ENCODE measurements at regions not wholly inside any gene's neighbourhood (a gene's known extent, or its start where the extent isn't known, plus 50 kb on each side); places are given as distances from the start of the nearest gene placed in this dataset.

DNA sequence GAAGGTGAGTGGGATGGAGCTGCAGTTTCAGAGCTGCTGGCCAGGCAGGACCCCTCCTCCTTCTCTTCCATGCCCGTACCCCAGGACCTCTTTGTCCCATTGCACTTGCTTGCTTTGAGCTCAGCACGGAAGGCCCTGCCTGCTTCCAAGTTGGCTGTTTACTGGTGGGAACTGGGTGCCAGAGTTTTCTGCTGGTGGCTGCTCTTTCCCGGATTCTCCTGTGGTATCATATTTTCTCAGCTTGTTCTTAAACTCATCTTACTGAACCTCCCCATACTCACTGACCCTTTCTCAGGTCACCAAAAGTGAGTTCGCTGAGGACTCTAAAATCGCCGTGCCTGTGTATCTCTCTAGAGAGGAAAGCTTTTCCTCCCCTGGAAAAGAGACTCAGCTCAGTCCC, 297.7 kb upstream of the TNP1 start:
- in situ Hi-C loops (cut with MboI) = no loop called here
- CTCF ChIA-PET = interaction anchor here (0.7 to 0.9 kb wide), 3 partner anchors 9 to 37 kb away, joined by 3 to 5 read pairs (median 3); no protein-coding TSS in a partner anchor
- FAIRE-seq (no peak), DNase-seq (ENCODE audit: low read depth, low spot score) (no peak), ATAC-seq (no peak)
- SMC1A ChIA-PET (ENCODE audit: uncharacterized antibody, unreplicated experiment) = interaction anchor here (1.3 kb wide), 1 partner anchor 13 kb away, joined by 3 read pairs; no protein-coding TSS in a partner anchor
- BruUV-seq (replicated peaks) = no TSS peak
- POLR2A ChIA-PET = no interaction called here
- H3K9me3 ChIP-seq (replicated peaks; ENCODE audit: control insufficient read depth, insufficient read depth, low read length) = no peaks in the 10 kb centered on the region; the same call in 2 of the 3 replicates
- H3K4me1 ChIP-seq (ENCODE audit: control insufficient read depth, insufficient read depth, low read length) = peaks cover 4% of the 10 kb centered on the region
- no peak overlapping the region for H3K4me2 ChIP-seq (ENCODE audit: control insufficient read depth, insufficient read depth)
- 70% methylated on average over 5 of the region's 6 CpGs for WGBS (ENCODE audit: insufficient coverage, insufficient replicate concordance, low lambda C conversion rate, missing lambda C conversion rate)
- no peaks in the 10 kb centered on the region for H4K20me1 ChIP-seq (ENCODE audit: control insufficient read depth, insufficient read depth)
- no peak overlapping the region for H2AFZ ChIP-seq (ENCODE audit: control insufficient read depth, low read depth, low read length)
- H3K79me2 ChIP-seq (ENCODE audit: control insufficient read depth, insufficient read depth, low read length) = no peaks in the 10 kb centered on the region
- intact Hi-C loops (cut with micrococcal nuclease; ENCODE audit: unreplicated experiment) = no loop called here
- no peak overlapping the region for H3K4me3 ChIP-seq
- no peak overlapping the region for H3K9ac ChIP-seq (ENCODE audit: control insufficient read depth, insufficient read depth, low read length)
- no peak overlapping the region for H3K27ac ChIP-seq (ENCODE audit: control insufficient read depth, insufficient read depth)
- H3K36me3 ChIP-seq (ENCODE audit: control insufficient read depth in 2 of 2, insufficient read depth in 2 of 2, low read length in 1 of 2) = no peaks in the 10 kb centered on the region
- RAD21 ChIA-PET (ENCODE audit: unreplicated experiment) = no interaction called here
- no peak for TF ChIP-seq SMARCA5 (IDR thresholded peaks at IDR 0.05)
- TF ChIP-seq RCOR1 (conservative IDR thresholded peaks at IDR 0.05; ENCODE audit: low read depth, low read length) = no peak
- TF ChIP-seq STAT1 (conservative IDR thresholded peaks at IDR 0.05) = no peak
- TF ChIP-seq SIX5 (IDR thresholded peaks at IDR 0.05; ENCODE audit: low read depth, low read length, severe bottlenecking) = no peak
- TF ChIP-seq EZH2 (IDR thresholded peaks at IDR 0.05; ENCODE audit: borderline replicate concordance, control insufficient read depth, low read depth, low read length) = no peak
- no peak for TF ChIP-seq CREM (IDR thresholded peaks at IDR 0.05; ENCODE audit: low read depth)
- TF ChIP-seq SREBF1 (IDR thresholded peaks at IDR 0.05; ENCODE audit: low read length) = no peak
- no peak for TF ChIP-seq BACH1 (IDR thresholded peaks at IDR 0.05; ENCODE audit: borderline replicate concordance)
- no peak for TF ChIP-seq NFYB (IDR thresholded peaks at IDR 0.05; ENCODE audit: insufficient read depth, low read depth, low read length)
- H3K27me3 ChIP-seq (replicated peaks in 1 of 2; ENCODE audit: control insufficient read depth in 2 of 2, insufficient read depth in 2 of 2, low read length in 1 of 2) = no peaks in the 10 kb centered on the region

DNA sequence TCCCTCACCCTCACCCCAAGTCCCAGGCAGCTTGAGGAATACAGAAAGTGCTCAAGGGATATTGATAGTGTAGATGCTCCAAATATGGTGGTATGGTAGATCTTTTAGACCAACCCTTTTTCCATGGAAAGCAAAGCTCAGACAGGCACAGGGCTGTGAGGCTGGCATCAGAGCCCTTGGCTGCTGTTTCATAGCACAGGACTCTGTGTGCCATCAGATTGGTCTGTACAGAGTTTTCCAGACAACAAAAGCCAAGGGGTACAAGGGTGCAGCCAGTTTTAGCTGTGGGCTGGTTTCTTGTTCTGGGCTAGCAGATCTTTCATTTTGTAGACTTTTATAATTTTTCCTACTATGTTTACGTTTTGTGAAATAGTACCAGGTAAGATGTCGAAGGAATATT, 296.9 kb upstream of the TNP1 start:
- Histone ChIP-seq H3K4me2 (ENCODE audit: control insufficient read depth, insufficient read depth) (no peak overlapping the region), H3K79me2 (ENCODE audit: control insufficient read depth, insufficient read depth, low read length) (no peaks in the 10 kb centered on the region), H3K9me3 (replicated peaks; ENCODE audit: control insufficient read depth, insufficient read depth, low read length) (no peaks in the 10 kb centered on the region), H4K20me1 (ENCODE audit: control insufficient read depth, insufficient read depth) (no peaks in the 10 kb centered on the region), H3K27me3 (replicated peaks in 1 of 2; ENCODE audit: control insufficient read depth in 2 of 2, insufficient read depth in 2 of 2, low read length in 1 of 2) (no peaks in the 10 kb centered on the region), H3K4me3 (no peak overlapping the region), H2AFZ (ENCODE audit: control insufficient read depth, low read depth, low read length) (no peak overlapping the region), H3K4me1 (ENCODE audit: control insufficient read depth, insufficient read depth, low read length) (no peaks in the 10 kb centered on the region; the same call in 1 of the 2 replicates), H3K9ac (ENCODE audit: control insufficient read depth, insufficient read depth, low read length) (no peak overlapping the region), H3K36me3 (ENCODE audit: control insufficient read depth in 2 of 2, insufficient read depth in 2 of 2, low read length in 1 of 2) (no peaks in the 10 kb centered on the region), H3K27ac (ENCODE audit: control insufficient read depth, insufficient read depth) (no peak overlapping the region)
- ATAC-seq (no peak), FAIRE-seq (no peak), DNase-seq (ENCODE audit: low read depth, low spot score) (no peak)
- RAD21 ChIA-PET (ENCODE audit: unreplicated experiment) = no interaction called here
- in situ Hi-C loops (cut with MboI) (no loop called here), intact Hi-C loops (cut with micrococcal nuclease; ENCODE audit: unreplicated experiment) (no loop called here)
- CTCF ChIA-PET = no interaction called here
- WGBS (ENCODE audit: insufficient coverage, insufficient replicate concordance, low lambda C conversion rate, missing lambda C conversion rate) = 2% methylated on average over 2 of the region's 2 CpGs
- POLR2A ChIA-PET = no interaction called here
- no TSS peak for BruUV-seq (replicated peaks)
- SMC1A ChIA-PET (ENCODE audit: uncharacterized antibody, unreplicated experiment) = interaction anchor here (1.3 to 1.8 kb wide), 2 partner anchors 12 to 14 kb away, joined by 3 to 5 read pairs; no protein-coding TSS in a partner anchor
- no peak for TF ChIP-seq ZBED1 (IDR thresholded peaks at IDR 0.05; ENCODE audit: borderline replicate concordance)
- no peak for TF ChIP-seq ETV6 (conservative IDR thresholded peaks at IDR 0.05 in 1 of 2, IDR thresholded peaks at IDR 0.05 in 1 of 2; ENCODE audit: borderline replicate concordance in 1 of 2, low read depth in 1 of 2)
- TF ChIP-seq, protein P1, sequence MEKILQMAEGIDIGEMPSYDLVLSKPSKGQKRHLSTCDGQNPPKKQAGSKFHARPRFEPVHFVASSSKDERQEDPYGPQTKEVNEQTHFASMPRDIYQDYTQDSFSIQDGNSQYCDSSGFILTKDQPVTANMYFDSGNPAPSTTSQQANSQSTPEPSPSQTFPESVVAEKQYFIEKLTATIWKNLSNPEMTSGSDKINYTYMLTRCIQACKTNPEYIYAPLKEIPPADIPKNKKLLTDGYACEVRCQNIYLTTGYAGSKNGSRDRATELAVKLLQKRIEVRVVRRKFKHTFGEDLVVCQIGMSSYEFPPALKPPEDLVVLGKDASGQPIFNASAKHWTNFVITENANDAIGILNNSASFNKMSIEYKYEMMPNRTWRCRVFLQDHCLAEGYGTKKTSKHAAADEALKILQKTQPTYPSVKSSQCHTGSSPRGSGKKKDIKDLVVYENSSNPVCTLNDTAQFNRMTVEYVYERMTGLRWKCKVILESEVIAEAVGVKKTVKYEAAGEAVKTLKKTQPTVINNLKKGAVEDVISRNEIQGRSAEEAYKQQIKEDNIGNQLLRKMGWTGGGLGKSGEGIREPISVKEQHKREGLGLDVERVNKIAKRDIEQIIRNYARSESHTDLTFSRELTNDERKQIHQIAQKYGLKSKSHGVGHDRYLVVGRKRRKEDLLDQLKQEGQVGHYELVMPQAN (conservative IDR thresholded peaks at IDR 0.05) = no peak
- TF ChIP-seq IKZF1 (conservative IDR thresholded peaks at IDR 0.05) = no peak
- no peak for TF ChIP-seq NFYB (IDR thresholded peaks at IDR 0.05; ENCODE audit: insufficient read depth, low read depth, low read length)
- TF ChIP-seq, protein P2, sequence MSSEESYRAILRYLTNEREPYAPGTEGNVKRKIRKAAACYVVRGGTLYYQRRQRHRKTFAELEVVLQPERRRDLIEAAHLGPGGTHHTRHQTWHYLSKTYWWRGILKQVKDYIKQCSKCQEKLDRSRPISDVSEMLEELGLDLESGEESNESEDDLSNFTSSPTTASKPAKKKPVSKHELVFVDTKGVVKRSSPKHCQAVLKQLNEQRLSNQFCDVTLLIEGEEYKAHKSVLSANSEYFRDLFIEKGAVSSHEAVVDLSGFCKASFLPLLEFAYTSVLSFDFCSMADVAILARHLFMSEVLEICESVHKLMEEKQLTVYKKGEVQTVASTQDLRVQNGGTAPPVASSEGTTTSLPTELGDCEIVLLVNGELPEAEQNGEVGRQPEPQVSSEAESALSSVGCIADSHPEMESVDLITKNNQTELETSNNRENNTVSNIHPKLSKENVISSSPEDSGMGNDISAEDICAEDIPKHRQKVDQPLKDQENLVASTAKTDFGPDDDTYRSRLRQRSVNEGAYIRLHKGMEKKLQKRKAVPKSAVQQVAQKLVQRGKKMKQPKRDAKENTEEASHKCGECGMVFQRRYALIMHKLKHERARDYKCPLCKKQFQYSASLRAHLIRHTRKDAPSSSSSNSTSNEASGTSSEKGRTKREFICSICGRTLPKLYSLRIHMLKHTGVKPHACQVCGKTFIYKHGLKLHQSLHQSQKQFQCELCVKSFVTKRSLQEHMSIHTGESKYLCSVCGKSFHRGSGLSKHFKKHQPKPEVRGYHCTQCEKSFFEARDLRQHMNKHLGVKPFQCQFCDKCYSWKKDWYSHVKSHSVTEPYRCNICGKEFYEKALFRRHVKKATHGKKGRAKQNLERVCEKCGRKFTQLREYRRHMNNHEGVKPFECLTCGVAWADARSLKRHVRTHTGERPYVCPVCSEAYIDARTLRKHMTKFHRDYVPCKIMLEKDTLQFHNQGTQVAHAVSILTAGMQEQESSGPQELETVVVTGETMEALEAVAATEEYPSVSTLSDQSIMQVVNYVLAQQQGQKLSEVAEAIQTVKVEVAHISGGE (CRISPR knock-in tag; IDR thresholded peaks at IDR 0.05) = no peak

Data from GM12878 (cell line).